Testis (tissue), 2 donors: ENCODE measurements at regions not wholly inside any gene's neighbourhood (a gene's known extent, or its start where the extent isn't known, plus 50 kb on each side); places are given as distances from the start of the nearest gene placed in this dataset.

Experiments used
- DNase-seq: peaks from one replicate; pipeline ENCODE4 v3.0.0-alpha.2; 2019
- H3K27ac ChIP-seq, 2 donors: fragments of 200-600 bp; sonication (generic); one replicate each; pipeline ENCODE4 v1.5.1; 2019
- H3K27me3 ChIP-seq: fragments of 200-600 bp; sonication (generic); one replicate; pipeline ENCODE4 v1.5.1; 2019
- H3K36me3 ChIP-seq: fragments of 200-600 bp; sonication (generic); one replicate; pipeline ENCODE4 v1.5.1; 2017; ENCODE audit warnings: low read depth; ENCODE audit errors: missing control alignments
- H3K4me1 ChIP-seq: fragments of 200-600 bp; sonication (generic); one replicate; pipeline ENCODE4 v1.5.1; 2019
- H3K4me3 ChIP-seq, 2 donors: fragments of 200-600 bp; sonication (generic); one replicate each; pipeline ENCODE4 v1.5.1; 2017 to 2019
- H3K9me3 ChIP-seq: fragments of 200-600 bp; sonication (generic); one replicate; pipeline ENCODE4 v1.5.1; 2017
- POLR2A ChIP-seq: fragments of 450-650 bp; IDR thresholded peaks from one replicate; pipeline ENCODE4 v1.6.1; 2017; ENCODE audit warnings: antibody characterized with exemption, mild to moderate bottlenecking, moderate library complexity
- WGBS, 2 donors: methylation state at CpG; one replicate each; pipeline ENCODE4 v1.1.5; 2018; 5-methylcytosine and 5-hydroxymethylcytosine counted together
- intact Hi-C: fragments of 100-400 bp; cut with DNase I; formaldehyde crosslinking; loops from one replicate; pipeline ENCODE4 v1.15.1; 2023; ENCODE audit warnings: low total_unique reads
- TF ChIP-seq, protein P1 (sequence below), 3 experiments: fragments of 450-650 bp in 2 of 3; fragments of 200-600 bp in 1 of 3; sonication (generic) in 1 of 3; IDR thresholded peaks; one replicate each; pipeline ENCODE4 v1.5.1; 2016 to 2019; ENCODE audit warnings: antibody characterized with exemption in 3 of 3, mild to moderate bottlenecking in 2 of 3, moderate library complexity in 1 of 3

DNA sequence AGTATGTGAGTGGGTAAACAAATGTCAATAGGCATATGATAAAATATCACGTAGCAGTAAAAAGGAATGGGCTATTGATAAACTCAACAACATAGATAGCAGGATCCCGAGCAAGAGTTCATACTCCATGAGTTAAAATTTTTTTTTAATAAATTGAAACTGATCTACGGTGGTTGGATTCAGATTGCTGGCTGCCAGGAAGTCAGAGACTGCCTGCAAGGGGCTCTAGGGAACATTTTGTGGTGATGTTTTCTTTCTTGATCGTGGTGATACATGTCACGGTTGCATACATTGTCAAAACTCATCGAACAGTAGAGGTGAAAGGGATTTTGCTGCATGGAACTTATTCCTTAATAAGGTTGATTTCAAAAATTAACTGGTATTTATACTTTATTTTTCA lies 62.6 kb upstream of the WNT7B start:
- no peaks in the 10 kb centered on the region for H3K9me3 ChIP-seq
- no peaks in the 10 kb centered on the region for H3K36me3 ChIP-seq
- peaks cover 47% of the 10 kb centered on the region for H3K4me1 ChIP-seq
- intact Hi-C loops = no loop called here
- H3K27me3 ChIP-seq = no peaks in the 10 kb centered on the region
- H3K4me3 ChIP-seq = no peak overlapping the region
- no peak overlapping the region for H3K27ac ChIP-seq
- DNase-seq = no peak
- WGBS, 2 donors = 81 to 83% methylated on average over 6 of the region's 6 CpGs
- TF ChIP-seq, protein P1, sequence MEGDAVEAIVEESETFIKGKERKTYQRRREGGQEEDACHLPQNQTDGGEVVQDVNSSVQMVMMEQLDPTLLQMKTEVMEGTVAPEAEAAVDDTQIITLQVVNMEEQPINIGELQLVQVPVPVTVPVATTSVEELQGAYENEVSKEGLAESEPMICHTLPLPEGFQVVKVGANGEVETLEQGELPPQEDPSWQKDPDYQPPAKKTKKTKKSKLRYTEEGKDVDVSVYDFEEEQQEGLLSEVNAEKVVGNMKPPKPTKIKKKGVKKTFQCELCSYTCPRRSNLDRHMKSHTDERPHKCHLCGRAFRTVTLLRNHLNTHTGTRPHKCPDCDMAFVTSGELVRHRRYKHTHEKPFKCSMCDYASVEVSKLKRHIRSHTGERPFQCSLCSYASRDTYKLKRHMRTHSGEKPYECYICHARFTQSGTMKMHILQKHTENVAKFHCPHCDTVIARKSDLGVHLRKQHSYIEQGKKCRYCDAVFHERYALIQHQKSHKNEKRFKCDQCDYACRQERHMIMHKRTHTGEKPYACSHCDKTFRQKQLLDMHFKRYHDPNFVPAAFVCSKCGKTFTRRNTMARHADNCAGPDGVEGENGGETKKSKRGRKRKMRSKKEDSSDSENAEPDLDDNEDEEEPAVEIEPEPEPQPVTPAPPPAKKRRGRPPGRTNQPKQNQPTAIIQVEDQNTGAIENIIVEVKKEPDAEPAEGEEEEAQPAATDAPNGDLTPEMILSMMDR (IDR thresholded peaks at IDR 0.05) = no peak
- TF ChIP-seq POLR2A = no peak

- Histone ChIP-seq H3K36me3 (no peaks in the 10 kb centered on the region), H3K27ac (peak overlapping the region; percentile 82), H3K9me3 (no peaks in the 10 kb centered on the region), H3K27me3 (no peaks in the 10 kb centered on the region), H3K4me3 (no peak overlapping the region), H3K4me1 (peaks cover 55% of the 10 kb centered on the region)
- no peak for TF ChIP-seq POLR2A
- TF ChIP-seq, protein P1 (IDR thresholded peaks at IDR 0.05) = no peak
- intact Hi-C loops = no loop called here
- DNase-seq = peak; percentile 27
- WGBS, 2 donors = 46 to 58% methylated on average over 16 to 20 of the region's 20 CpGs
These were observed 63.8 kb upstream of the WNT7B start for GRCh38 chr22:46040471-46041465.

GRCh38 chr22:46041642-46042041 lies 64.7 kb upstream of the WNT7B start:
- H3K4me1 ChIP-seq = peaks cover 60% of the 10 kb centered on the region
- no peaks in the 10 kb centered on the region for H3K9me3 ChIP-seq
- no peak for TF ChIP-seq POLR2A
- TF ChIP-seq, protein P1 (IDR thresholded peaks at IDR 0.05) = no peak
- H3K27ac ChIP-seq = peak overlapping the region; percentile 82
- DNase-seq = peak; percentile 13
- H3K4me3 ChIP-seq = no peak overlapping the region
- intact Hi-C loops = no loop called here
- H3K27me3 ChIP-seq = no peaks in the 10 kb centered on the region
- no peaks in the 10 kb centered on the region for H3K36me3 ChIP-seq
- 75 to 81% methylated on average over 9 of the region's 9 CpGs for WGBS, 2 donors

DNA sequence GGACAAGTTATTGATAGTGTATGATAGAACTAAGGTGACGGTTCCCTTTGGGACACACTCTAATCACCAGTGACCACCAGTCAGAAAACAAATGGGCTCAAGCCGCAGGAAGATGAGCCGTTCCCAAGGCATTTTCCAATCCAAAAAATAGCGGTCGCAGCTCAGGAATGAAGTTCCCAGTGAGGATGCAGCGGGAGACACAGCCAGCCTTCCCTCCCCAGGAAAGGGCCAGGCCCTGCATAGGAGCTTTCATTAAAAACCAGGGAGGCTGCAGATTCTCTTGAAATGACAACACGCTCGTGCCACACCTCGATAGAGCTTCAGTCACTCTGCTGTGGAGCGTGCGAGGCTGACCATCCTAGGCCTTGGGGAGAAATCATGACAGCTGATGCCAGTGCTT lies 65.8 kb upstream of the WNT7B start:
- H3K27ac ChIP-seq = peak overlapping the region; percentile 97 to 98
- intact Hi-C loops = no loop called here
- TF ChIP-seq POLR2A = no peak
- TF ChIP-seq, protein P1 (IDR thresholded peaks at IDR 0.05) = no peak
- H3K27me3 ChIP-seq = no peaks in the 10 kb centered on the region
- 88 to 90% methylated on average over 10 to 11 of the region's 11 CpGs for WGBS, 2 donors
- H3K4me3 ChIP-seq = no peak overlapping the region
- DNase-seq = peak; percentile 13
- H3K36me3 ChIP-seq = no peaks in the 10 kb centered on the region
- no peaks in the 10 kb centered on the region for H3K9me3 ChIP-seq
- peaks cover 54% of the 10 kb centered on the region for H3K4me1 ChIP-seq
